Upper lobe of left lung (tissue), 6 donors: ENCODE measurements at regions not wholly inside any gene's neighbourhood (a gene's known extent, or its start where the extent isn't known, plus 50 kb on each side); places are given as distances from the start of the nearest gene placed in this dataset.

Experiments used
- ATAC-seq, 2 donors: fragments of 200-7000 bp; cut with Tn5 transposase; one replicate each; pipeline ENCODE4 v1.9.1; 2022; ENCODE audit warnings: mild to moderate bottlenecking in 2 of 2, moderate library complexity in 2 of 2; ENCODE audit not compliant: low FRiP score in 2 of 2
- DNase-seq, 2 donors: peaks; one replicate each; pipeline ENCODE4 v3.0.0-alpha.2; 2019 to 2020
- H3K27ac ChIP-seq, 4 donors: fragments of 200-600 bp; sonication (generic); one replicate each; pipeline ENCODE4 v1.5.1; 2016 to 2019
- H3K27me3 ChIP-seq, 4 donors: fragments of 200-600 bp; sonication (generic); one replicate each; pipeline ENCODE4 v1.5.1; 2017 to 2019
- H3K36me3 ChIP-seq, 4 donors: fragments of 200-600 bp; sonication (generic); one replicate each; pipeline ENCODE4 v1.5.1; 2016 to 2019
- H3K4me1 ChIP-seq, 4 donors: fragments of 200-600 bp; sonication (generic); one replicate each; pipeline ENCODE4 v1.5.1; 2018 to 2019
- H3K4me3 ChIP-seq, 4 donors: fragments of 200-600 bp; sonication (generic); one replicate each; pipeline ENCODE4 v1.5.1; 2017 to 2019; ENCODE audit warnings: mild to moderate bottlenecking in 2 of 4, moderate library complexity in 1 of 4
- H3K9me3 ChIP-seq, 4 donors: fragments of 200-600 bp; sonication (generic); one replicate each; pipeline ENCODE4 v1.5.1; 2018 to 2019
- EP300 ChIP-seq, 4 donors: sonication (generic); formaldehyde crosslinking; IDR thresholded peaks; one replicate each; pipeline ENCODE4 v1.5.1; 2017; ENCODE audit warnings: antibody characterized with exemption in 4 of 4, control low read depth in 2 of 4
- POLR2A ChIP-seq, 4 donors: fragments of 450-650 bp; IDR thresholded peaks; one replicate each; pipeline ENCODE4 v1.5.1; 2016 to 2017; ENCODE audit warnings: antibody characterized with exemption in 4 of 4, mild to moderate bottlenecking in 2 of 4
- POLR2AphosphoS5 ChIP-seq, 2 donors: sonication (generic); formaldehyde crosslinking; IDR thresholded peaks; one replicate each; pipeline ENCODE4 v1.5.1; 2017; ENCODE audit warnings: antibody characterized with exemption in 2 of 2
- WGBS, 2 donors: methylation state at CpG; one replicate each; pipeline ENCODE4 v1.1.5; 2017 to 2018; 5-methylcytosine and 5-hydroxymethylcytosine counted together
- TF ChIP-seq, protein P1 (sequence below), 6 experiments: fragments of 450-650 bp in 4 of 6; fragments of 200-600 bp in 2 of 6; sonication (generic) in 2 of 6; IDR thresholded peaks; one replicate each; pipeline ENCODE4 v1.5.1; 2016 to 2019; ENCODE audit warnings: antibody characterized with exemption in 6 of 6
- donor health status: DM: no; HTN: no; CAD: no; lungs with moderate emphysema.
- donor health status: DM: no; HTN: yes; CAD: no; lungs with severe emphysema.

DNA sequence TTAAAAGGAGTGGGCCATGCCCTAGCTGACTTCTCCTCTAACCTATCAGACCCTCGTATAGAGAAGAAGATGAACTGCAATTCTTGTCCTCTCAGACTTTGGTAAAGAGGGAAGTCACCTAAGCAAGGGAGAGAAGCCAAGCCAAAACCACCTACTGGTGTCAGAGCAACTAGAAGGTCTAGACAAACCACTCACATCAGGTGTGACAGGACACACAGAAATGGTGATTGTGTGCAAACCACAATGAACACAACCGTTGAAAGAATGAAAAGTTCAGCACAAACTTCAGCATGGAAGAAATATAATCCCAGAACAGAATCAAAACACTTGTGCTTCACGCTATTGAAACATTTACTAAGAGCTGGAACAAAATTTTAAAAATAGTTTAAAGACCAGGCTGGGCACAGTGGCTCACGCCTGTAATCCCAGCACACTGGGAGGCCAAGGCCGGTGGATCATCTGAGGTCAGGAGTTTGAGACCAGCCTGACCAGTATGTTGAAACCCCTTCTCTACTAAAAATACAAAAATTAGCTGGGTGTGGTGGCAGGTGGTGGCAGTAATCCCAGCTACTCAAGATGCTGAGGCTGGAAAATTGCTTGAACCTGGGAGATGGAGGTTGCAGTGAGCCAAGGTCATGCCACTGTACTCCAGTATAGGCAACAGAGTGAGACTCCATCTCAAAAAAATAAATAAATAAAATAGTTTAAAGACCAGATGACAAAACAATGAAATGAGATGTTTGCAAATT is 56.2 kb upstream of the NTF3 start:
- Histone ChIP-seq H3K27ac (no peak overlapping the region), H3K27me3 (no peaks in the 10 kb centered on the region), H3K36me3 (no peaks in the 10 kb centered on the region), H3K9me3 (no peaks in the 10 kb centered on the region), H3K4me3 (no peak overlapping the region), H3K4me1 (no peaks in the 10 kb centered on the region)
- TF ChIP-seq, protein P1, sequence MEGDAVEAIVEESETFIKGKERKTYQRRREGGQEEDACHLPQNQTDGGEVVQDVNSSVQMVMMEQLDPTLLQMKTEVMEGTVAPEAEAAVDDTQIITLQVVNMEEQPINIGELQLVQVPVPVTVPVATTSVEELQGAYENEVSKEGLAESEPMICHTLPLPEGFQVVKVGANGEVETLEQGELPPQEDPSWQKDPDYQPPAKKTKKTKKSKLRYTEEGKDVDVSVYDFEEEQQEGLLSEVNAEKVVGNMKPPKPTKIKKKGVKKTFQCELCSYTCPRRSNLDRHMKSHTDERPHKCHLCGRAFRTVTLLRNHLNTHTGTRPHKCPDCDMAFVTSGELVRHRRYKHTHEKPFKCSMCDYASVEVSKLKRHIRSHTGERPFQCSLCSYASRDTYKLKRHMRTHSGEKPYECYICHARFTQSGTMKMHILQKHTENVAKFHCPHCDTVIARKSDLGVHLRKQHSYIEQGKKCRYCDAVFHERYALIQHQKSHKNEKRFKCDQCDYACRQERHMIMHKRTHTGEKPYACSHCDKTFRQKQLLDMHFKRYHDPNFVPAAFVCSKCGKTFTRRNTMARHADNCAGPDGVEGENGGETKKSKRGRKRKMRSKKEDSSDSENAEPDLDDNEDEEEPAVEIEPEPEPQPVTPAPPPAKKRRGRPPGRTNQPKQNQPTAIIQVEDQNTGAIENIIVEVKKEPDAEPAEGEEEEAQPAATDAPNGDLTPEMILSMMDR (IDR thresholded peaks at IDR 0.05), result no peak
- TF ChIP-seq EP300 (IDR thresholded peaks at IDR 0.05), result no peak
- TF ChIP-seq POLR2A (IDR thresholded peaks at IDR 0.05), result no peak
- TF ChIP-seq POLR2AphosphoS5 (IDR thresholded peaks at IDR 0.05), result no peak
- ATAC-seq (no peak), DNase-seq (no peak)
- WGBS, 2 donors, result 79 to 81% methylated on average over 5 of the region's 5 CpGs

DNA sequence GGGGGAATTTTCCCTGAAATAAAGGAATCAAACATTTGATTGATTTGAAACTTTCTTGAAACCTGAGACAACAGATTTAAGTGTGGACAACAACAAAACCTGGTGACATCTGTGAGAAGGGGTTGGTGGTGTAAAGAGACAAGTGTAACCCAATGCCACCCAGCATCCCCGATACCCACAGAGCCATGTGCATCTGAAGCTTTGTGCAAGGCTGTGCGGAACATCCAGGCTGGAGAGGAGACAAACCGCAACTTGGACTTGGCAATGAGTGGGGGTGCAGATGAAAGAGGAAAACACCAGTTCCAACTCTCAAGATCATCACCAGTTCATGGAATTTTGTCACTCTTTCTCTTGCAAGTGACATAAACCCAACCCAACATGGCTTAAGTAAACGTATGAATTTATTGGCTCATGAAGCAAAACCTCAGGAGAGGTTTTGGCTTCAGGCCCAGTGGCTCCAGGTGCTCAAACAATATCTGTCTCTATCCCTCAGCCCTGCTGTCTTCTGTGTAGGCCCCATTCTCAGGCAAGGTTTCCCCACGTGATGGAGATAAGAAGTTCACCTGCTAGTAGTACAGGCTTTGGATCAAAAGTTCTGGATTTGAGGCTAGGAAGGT is 55.2 kb upstream of the NTF3 start:
- H3K4me1 ChIP-seq, result no peaks in the 10 kb centered on the region
- no peak for ATAC-seq
- no peak for DNase-seq
- no peaks in the 10 kb centered on the region for H3K27me3 ChIP-seq
- no peak overlapping the region for H3K27ac ChIP-seq
- WGBS, 2 donors, result 69 to 71% methylated on average over 5 of the region's 5 CpGs
- H3K4me3 ChIP-seq, result no peak overlapping the region
- TF ChIP-seq EP300 (IDR thresholded peaks at IDR 0.05) (no peak), POLR2AphosphoS5 (IDR thresholded peaks at IDR 0.05) (no peak), POLR2A (IDR thresholded peaks at IDR 0.05) (no peak)
- no peaks in the 10 kb centered on the region for H3K36me3 ChIP-seq
- no peaks in the 10 kb centered on the region for H3K9me3 ChIP-seq

DNA sequence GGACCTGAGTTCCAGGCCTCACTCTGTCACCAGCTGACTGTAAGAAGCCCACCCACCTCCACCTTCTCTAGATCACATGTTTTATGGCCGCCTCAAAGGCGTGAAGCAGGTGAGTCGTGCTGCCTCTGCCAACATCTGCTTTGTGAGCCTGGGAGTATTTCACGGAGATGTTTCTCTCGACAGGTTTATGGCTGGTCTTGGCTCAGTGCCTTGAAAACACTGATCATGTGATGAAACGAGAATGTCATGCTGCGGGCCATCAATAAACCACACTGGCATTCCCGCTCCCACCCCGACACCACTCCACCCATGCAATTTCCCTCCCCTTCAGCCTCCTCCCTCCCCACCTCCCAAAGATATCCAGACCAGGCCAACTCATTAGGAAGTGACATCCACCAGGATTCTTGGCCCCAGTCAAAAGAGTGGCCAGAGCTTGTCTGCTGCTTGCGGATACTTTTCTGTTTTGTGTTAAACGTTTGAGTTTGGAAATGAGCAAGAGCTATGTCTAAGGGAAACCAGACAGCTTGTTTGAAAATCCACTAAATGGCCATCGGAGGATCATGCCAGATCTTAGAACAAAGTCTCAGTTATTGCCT is 53.8 kb upstream of the NTF3 start:
- no peaks in the 10 kb centered on the region for H3K36me3 ChIP-seq
- H3K9me3 ChIP-seq, result no peaks in the 10 kb centered on the region
- no peak for ATAC-seq
- H3K27ac ChIP-seq, result no peak overlapping the region
- no peak for DNase-seq
- no peaks in the 10 kb centered on the region for H3K4me1 ChIP-seq
- TF ChIP-seq, protein P1 (IDR thresholded peaks at IDR 0.05), result no peak
- no peak for TF ChIP-seq POLR2A (IDR thresholded peaks at IDR 0.05)
- no peak for TF ChIP-seq EP300 (IDR thresholded peaks at IDR 0.05)
- no peak for TF ChIP-seq POLR2AphosphoS5 (IDR thresholded peaks at IDR 0.05)
- no peaks in the 10 kb centered on the region for H3K27me3 ChIP-seq
- 78 to 82% methylated on average over 12 of the region's 12 CpGs for WGBS, 2 donors
- no peak overlapping the region for H3K4me3 ChIP-seq

DNA sequence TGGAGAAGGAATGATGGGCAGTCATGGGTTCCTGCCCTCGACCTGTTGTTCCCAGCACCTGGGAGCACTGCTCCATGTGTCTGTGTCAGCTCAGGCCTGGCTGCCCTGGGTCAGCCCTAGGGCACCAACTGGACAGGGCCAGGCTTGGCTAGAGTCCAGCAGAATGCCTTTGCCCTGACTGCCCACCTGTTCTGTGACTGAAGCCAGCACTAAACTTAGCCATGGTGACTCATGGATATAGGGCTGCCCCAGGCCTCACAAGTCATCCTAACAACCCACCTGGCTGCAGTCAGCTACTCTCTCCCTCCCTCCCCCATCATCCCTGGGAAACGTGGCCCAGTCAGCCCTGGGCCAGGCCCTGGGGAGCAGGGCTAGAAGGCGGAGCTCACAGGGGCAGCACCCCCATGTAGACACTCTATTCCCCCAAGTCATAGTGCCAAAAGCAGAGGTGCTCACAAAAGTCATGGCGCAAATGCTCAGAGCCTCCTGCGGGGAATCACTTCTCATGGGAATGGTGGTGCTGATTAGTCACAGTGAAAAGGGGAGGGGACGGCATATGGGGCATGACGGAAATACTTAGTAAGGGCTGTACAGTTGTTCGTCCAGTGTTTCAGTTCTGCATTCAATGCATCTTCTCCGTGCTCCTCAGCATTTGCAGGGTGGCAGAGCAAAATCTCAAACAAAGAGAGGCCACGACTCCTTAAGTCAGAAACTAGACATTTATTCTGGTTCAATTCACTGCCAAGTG is 52.0 kb upstream of the NTF3 start:
- TF ChIP-seq EP300 (IDR thresholded peaks at IDR 0.05) (no peak), POLR2AphosphoS5 (IDR thresholded peaks at IDR 0.05) (no peak), POLR2A (IDR thresholded peaks at IDR 0.05) (no peak)
- TF ChIP-seq, protein P1 (IDR thresholded peaks at IDR 0.05), result no peak
- no peaks in the 10 kb centered on the region for H3K36me3 ChIP-seq
- H3K27ac ChIP-seq, result no peak overlapping the region
- H3K4me3 ChIP-seq, result no peak overlapping the region
- H3K9me3 ChIP-seq, result no peaks in the 10 kb centered on the region
- no peaks in the 10 kb centered on the region for H3K4me1 ChIP-seq
- DNase-seq (peak in 1 of 2 donors; percentile 18), ATAC-seq (peak; percentile 19 to 41)
- 77 to 80% methylated on average over 8 to 10 of the region's 10 CpGs for WGBS, 2 donors
- no peaks in the 10 kb centered on the region for H3K27me3 ChIP-seq
